H1 (cell line): ENCODE measurements at regions not wholly inside any gene's neighbourhood (a gene's known extent, or its start where the extent isn't known, plus 50 kb on each side); places are given as distances from the start of the nearest gene placed in this dataset.

Source experiments
- CTCF ChIA-PET: fragments of 300-600 bp; sonication (Branson Sonifier 250); formaldehyde crosslinking; loops from one replicate; lab custom pipeline; 2021; ENCODE audit not compliant: partially characterized antibody; lab: Charles Lee
- POLR2A ChIA-PET: fragments of 300-600 bp; sonication (Branson Sonifier 250); formaldehyde crosslinking; loops from one replicate; lab custom pipeline; 2021; ENCODE audit warnings: inconsistent platforms; ENCODE audit not compliant: partially characterized antibody; lab: Charles Lee
- DNase-seq, 2 experiments: peaks; one replicate each; pipeline versions ENCODE4 v3.0.0 to v3.0.0-alpha.2; 2010 to 2022; ENCODE audit warnings: low spot score in 2 of 2, low read depth in 1 of 2, mixed read lengths in 1 of 2
- FAIRE-seq: peaks from 2 replicates; lab custom pipeline; 2011; peaks lifted over from hg19 to GRCh38; lab: Jason Lieb, UNC
- H2AFZ ChIP-seq: 2 replicates; pipeline ENCODE4 v1.8.1; 2012; ENCODE audit warnings: low read length, inconsistent platforms
- H2AK5ac ChIP-seq: 2 replicates; pipeline ENCODE4 v1.6.1; 2013; ENCODE audit warnings: low read depth, low read length
- H2BK120ac ChIP-seq: replicated peaks from 2 replicates; pipeline ENCODE3; 2013; ENCODE audit warnings: low read depth, low read length, inconsistent platforms
- H2BK12ac ChIP-seq: 2 replicates; pipeline ENCODE4 v1.6.1; 2013; ENCODE audit warnings: low read depth, low read length
- H2BK15ac ChIP-seq: 2 replicates; pipeline ENCODE4 v1.6.1; 2013; ENCODE audit warnings: low read length
- H2BK20ac ChIP-seq: 2 replicates; pipeline ENCODE4 v1.6.1; 2013; ENCODE audit warnings: low read length
- H2BK5ac ChIP-seq: 2 replicates; pipeline ENCODE4 v1.6.1; 2013; ENCODE audit warnings: low read depth, low read length
- H3K14ac ChIP-seq: 2 replicates; pipeline ENCODE4 v1.6.1; 2013; ENCODE audit warnings: inconsistent platforms; ENCODE audit not compliant: insufficient read length
- H3K18ac ChIP-seq: 2 replicates; pipeline ENCODE4 v1.6.1; 2013; ENCODE audit warnings: low read length; ENCODE audit errors: extremely low read depth
- H3K23ac ChIP-seq: 2 replicates; pipeline ENCODE4 v1.6.1; 2013; ENCODE audit warnings: inconsistent platforms; ENCODE audit not compliant: insufficient read length
- H3K23me2 ChIP-seq: 2 replicates; pipeline ENCODE4 v1.6.1; 2013; ENCODE audit warnings: low read depth, low read length
- H3K27ac ChIP-seq: 2 replicates; pipeline ENCODE4 v1.6.1; 2011; ENCODE audit warnings: low read depth, low read length, inconsistent platforms
- H3K27me3 ChIP-seq, 4 experiments: replicated peaks in 1 of 4; 1 replicate in 1 of 4; 2 replicates in 3 of 4; pipeline versions ENCODE4 v1.6.1 to v1.8.1; 2011 to 2013; ENCODE audit warnings: low read length in 3 of 4, mild to moderate bottlenecking in 3 of 4, inconsistent platforms in 2 of 4, mixed read lengths in 2 of 4, moderate library complexity in 1 of 4; ENCODE audit not compliant: control insufficient read depth in 3 of 4, insufficient read depth in 3 of 4; ENCODE audit errors: extremely low read depth in 1 of 4
- H3K36me3 ChIP-seq, 4 experiments: 2 replicates each; pipeline versions ENCODE4 v1.6.1 to v1.8.1; 2011 to 2013; ENCODE audit warnings: mild to moderate bottlenecking in 4 of 4, low read length in 3 of 4, moderate library complexity in 2 of 4, control low read depth in 1 of 4, inconsistent platforms in 1 of 4; ENCODE audit not compliant: insufficient read depth in 4 of 4, control insufficient read depth in 2 of 4
- H3K4ac ChIP-seq: replicated peaks from 2 replicates; pipeline ENCODE3; 2013; ENCODE audit warnings: low read length, low read depth, mixed read lengths, inconsistent platforms; ENCODE audit not compliant: insufficient read length
- H3K4me1 ChIP-seq, 4 experiments: replicated peaks in 1 of 4; 1 replicate in 1 of 4; 2 replicates in 3 of 4; pipeline versions ENCODE4 v1.6.1 to v1.8.1; 2011 to 2013; ENCODE audit warnings: low read length in 3 of 4, inconsistent platforms in 2 of 4, mixed read lengths in 1 of 4; ENCODE audit not compliant: insufficient read depth in 4 of 4, control insufficient read depth in 3 of 4
- H3K4me2 ChIP-seq, 2 experiments: 2 replicates each; pipeline versions ENCODE4 v1.6.1 to v1.8.1; 2011 to 2013; ENCODE audit warnings: low read depth in 2 of 2, low read length in 2 of 2, control low read depth in 1 of 2, inconsistent platforms in 1 of 2, mild to moderate bottlenecking in 1 of 2; ENCODE audit not compliant: insufficient read depth in 1 of 2
- H3K4me3 ChIP-seq, 4 experiments: fragments of 200-600, 300-600 bp in 1 of 4; sonication (generic), shearing (Covaris generic), sonication (Bioruptor Twin) in 1 of 4; 2 replicates each; pipeline versions ENCODE4 v1.5.1 to v1.8.1; 2011 to 2016; ENCODE audit warnings: low read length in 4 of 4, low read depth in 3 of 4, control low read depth in 2 of 4, inconsistent platforms in 2 of 4, mild to moderate bottlenecking in 2 of 4, mixed read lengths in 1 of 4, moderate library complexity in 1 of 4; ENCODE audit not compliant: insufficient read depth in 2 of 4; ENCODE audit errors: extremely low read depth in 1 of 4
- H3K56ac ChIP-seq: replicated peaks from 2 replicates; pipeline ENCODE3; 2013; ENCODE audit warnings: low read depth, mild to moderate bottlenecking, mixed read lengths, low read length, inconsistent platforms; ENCODE audit not compliant: insufficient read length
- H3K79me1 ChIP-seq: 2 replicates; pipeline ENCODE4 v1.6.1; 2013; ENCODE audit warnings: low read depth, low read length, control low read depth
- H3K79me2 ChIP-seq, 2 experiments: 2 replicates each; pipeline versions ENCODE4 v1.6.1 to v1.8.1; 2012 to 2013; ENCODE audit warnings: low read length in 2 of 2, mild to moderate bottlenecking in 2 of 2, inconsistent platforms in 1 of 2; ENCODE audit not compliant: insufficient read depth in 2 of 2, control insufficient read depth in 1 of 2
- H3K9ac ChIP-seq, 4 experiments: replicated peaks in 1 of 4; 1 replicate in 1 of 4; 2 replicates in 3 of 4; pipeline versions ENCODE4 v1.6.1 to v1.8.1; 2011 to 2013; ENCODE audit warnings: low read depth in 3 of 4, low read length in 3 of 4, control low read depth in 2 of 4, mild to moderate bottlenecking in 2 of 4, moderate library complexity in 2 of 4, inconsistent platforms in 1 of 4; ENCODE audit errors: extremely low read depth in 1 of 4
- H3K9me3 ChIP-seq, 2 experiments: 2 replicates each; pipeline versions ENCODE4 v1.6.1 to v1.8.1; 2012 to 2013; ENCODE audit warnings: mild to moderate bottlenecking in 2 of 2, moderate library complexity in 2 of 2, control low read depth in 1 of 2, inconsistent platforms in 1 of 2, low read depth in 1 of 2, low read length in 1 of 2, mixed read lengths in 1 of 2; ENCODE audit not compliant: insufficient read depth in 2 of 2
- H4K20me1 ChIP-seq, 2 experiments: replicated peaks in 1 of 2; 2 replicates each; pipeline versions ENCODE3 to v1.8.1; 2011 to 2013; ENCODE audit warnings: inconsistent platforms in 2 of 2, low read length in 2 of 2, mild to moderate bottlenecking in 1 of 2; ENCODE audit not compliant: insufficient read depth in 2 of 2, control insufficient read depth in 1 of 2
- H4K5ac ChIP-seq: 2 replicates; pipeline ENCODE4 v1.6.1; 2013; ENCODE audit warnings: low read length, low read depth, mixed read lengths, inconsistent platforms; ENCODE audit not compliant: insufficient read length
- H4K8ac ChIP-seq: 2 replicates; pipeline ENCODE4 v1.8.0; 2013; ENCODE audit warnings: mild to moderate bottlenecking, moderate library complexity, low read length, inconsistent platforms; ENCODE audit not compliant: insufficient read depth; ENCODE audit errors: extremely low read depth
- H4K91ac ChIP-seq: replicated peaks from 2 replicates; pipeline ENCODE3; 2013; ENCODE audit warnings: low read length, mixed read lengths, inconsistent platforms; ENCODE audit not compliant: insufficient read length
- ASH2L ChIP-seq: fragments of 200-600, 300-600 bp; sonication (generic); IDR thresholded peaks from one replicate; pipeline ENCODE4 v1.7.1; 2017; ENCODE audit warnings: low read length
- CBX5 ChIP-seq: fragments of 300-800, 300-1000 bp; sonication (generic); IDR thresholded peaks from 2 replicates; pipeline ENCODE4 v1.7.1; 2016; ENCODE audit warnings: antibody characterized with exemption, low read length, low read depth
- CEBPB ChIP-seq: IDR thresholded peaks from 2 replicates; pipeline ENCODE4 v1.6.1; 2012; ENCODE audit warnings: low read depth, low read length
- JUND ChIP-seq: IDR thresholded peaks from 2 replicates; pipeline ENCODE4 v1.6.1; 2011; ENCODE audit warnings: mild to moderate bottlenecking, improper control_type of control experiment, low read length
- POLR2A ChIP-seq, 2 experiments: IDR thresholded peaks; 1 replicate in 1 of 2; 2 replicates in 1 of 2; pipeline ENCODE4 v1.6.1; 2011; ENCODE audit warnings: low read depth in 2 of 2, low read length in 2 of 2, mild to moderate bottlenecking in 2 of 2; ENCODE audit errors: control extremely low read depth in 1 of 2
- RNF2 ChIP-seq: fragments of 200-900, 300-1000 bp; sonication (generic); IDR thresholded peaks from 2 replicates; pipeline ENCODE4 v1.7.1; 2016; ENCODE audit warnings: borderline replicate concordance, low read depth, mild to moderate bottlenecking, antibody characterized with exemption, low read length; ENCODE audit not compliant: poor library complexity, severe bottlenecking; ENCODE audit errors: missing control alignments
- SAP30 ChIP-seq: fragments of 300-600 bp; sonication (generic); IDR thresholded peaks from 2 replicates; pipeline ENCODE4 v1.7.1; 2012; ENCODE audit warnings: low read length, moderate library complexity, mild to moderate bottlenecking, inconsistent platforms; ENCODE audit not compliant: insufficient read depth, insufficient replicate concordance
- SP1 ChIP-seq: IDR thresholded peaks from 2 replicates; pipeline ENCODE4 v1.6.1; 2011; ENCODE audit warnings: low read depth, low read length
- TAF1 ChIP-seq: IDR thresholded peaks from 2 replicates; pipeline ENCODE4 v1.6.1; 2011; ENCODE audit warnings: mild to moderate bottlenecking, low read depth, low read length
- TBP ChIP-seq: IDR thresholded peaks from 2 replicates; pipeline ENCODE4 v1.6.1; 2011; ENCODE audit warnings: low read depth, low read length, improper control_type of control experiment
- WGBS, 2 experiments: shearing (Covaris generic) in 1 of 2; methylation state at CpG; one replicate each; pipeline versions ENCODE4 v1.1.6 to v1.1.7; 2013 to 2015; ENCODE audit warnings: low lambda C conversion rate in 2 of 2, mixed read lengths in 2 of 2, inconsistent platforms in 1 of 2, low coverage in 1 of 2, missing lambda C conversion rate in 1 of 2; ENCODE audit not compliant: insufficient replicate concordance in 2 of 2, insufficient coverage in 1 of 2, insufficient read length in 1 of 2; ENCODE audit errors: extremely low coverage in 1 of 2, missing lambda C conversion rate in 1 of 2; 5-methylcytosine and 5-hydroxymethylcytosine counted together
- TF ChIP-seq, protein P1 (sequence below): IDR thresholded peaks from 2 replicates; pipeline ENCODE4 v1.6.1; 2011; ENCODE audit warnings: low read depth, mild to moderate bottlenecking, low read length; ENCODE audit not compliant: insufficient read depth

DNA sequence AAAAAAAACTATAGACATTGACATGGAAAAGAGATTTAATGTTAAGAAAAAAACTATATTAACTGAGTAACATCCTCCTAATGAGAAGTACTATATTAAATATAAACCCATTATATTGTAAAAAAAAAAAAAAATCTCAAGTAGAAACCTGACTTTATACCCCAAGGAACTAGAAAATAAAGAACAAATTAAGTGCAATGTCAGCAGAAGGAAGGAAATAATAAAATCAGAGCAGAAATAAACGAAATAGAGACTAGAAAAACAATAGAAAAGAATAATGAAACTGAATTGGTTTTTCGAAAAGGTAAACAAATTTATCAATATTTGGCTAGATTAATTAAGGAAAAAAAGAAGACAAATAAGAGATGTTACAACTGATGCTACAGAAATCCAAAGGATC lies 329.1 kb upstream of the ZNF608 start:
- peaks cover 0 to 4% (median 0%) of the 10 kb centered on the region in 4 experiments; a peak in 1 of 8 replicates for H3K36me3 ChIP-seq
- no peak overlapping the region for H4K5ac ChIP-seq
- POLR2A ChIA-PET: no interaction called here
- no peak overlapping the region for H4K91ac ChIP-seq
- no peak overlapping the region for H2BK15ac ChIP-seq
- CTCF ChIA-PET: no interaction called here
- FAIRE-seq (no peak), DNase-seq (no peak)
- no peak overlapping the region for H3K14ac ChIP-seq
- H3K9me3 ChIP-seq: peaks cover 2 to 16% of the 10 kb centered on the region in 2 experiments; a peak in 3 of 4 replicates
- H3K4me1 ChIP-seq: no peaks in the 10 kb centered on the region
- H2BK120ac ChIP-seq: no peak overlapping the region
- H3K23ac ChIP-seq: no peak overlapping the region
- H2AK5ac ChIP-seq: no peak overlapping the region
- no peak overlapping the region for H2BK5ac ChIP-seq
- no peak overlapping the region for H4K8ac ChIP-seq
- no peak overlapping the region for H2BK20ac ChIP-seq
- H3K79me2 ChIP-seq: no peaks in the 10 kb centered on the region
- H3K4ac ChIP-seq: no peak overlapping the region
- H3K4me2 ChIP-seq: no peak overlapping the region
- H3K18ac ChIP-seq: no peak overlapping the region
- 86% methylated on average over 2 of the region's 2 CpGs; no CpG with 5 or more reads in 1 of the 2 experiments for WGBS, 2 experiments
- H2BK12ac ChIP-seq: no peak overlapping the region
- no peak overlapping the region for H3K27ac ChIP-seq
- no peaks in the 10 kb centered on the region for H3K79me1 ChIP-seq
- TF ChIP-seq RNF2: no peak
- no peak for TF ChIP-seq ASH2L
- TF ChIP-seq TAF1: no peak
- TF ChIP-seq SP1: no peak
- TF ChIP-seq CBX5: no peak
- no peak for TF ChIP-seq POLR2A (IDR thresholded peaks at IDR 0.05; ENCODE audit: control extremely low read depth in 1 of 2, low read depth in 2 of 2, low read length in 2 of 2)
- no peak for TF ChIP-seq SAP30
- TF ChIP-seq, protein P1, sequence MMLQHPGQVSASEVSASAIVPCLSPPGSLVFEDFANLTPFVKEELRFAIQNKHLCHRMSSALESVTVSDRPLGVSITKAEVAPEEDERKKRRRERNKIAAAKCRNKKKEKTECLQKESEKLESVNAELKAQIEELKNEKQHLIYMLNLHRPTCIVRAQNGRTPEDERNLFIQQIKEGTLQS: no peak
- TF ChIP-seq JUND: no peak
- no peak for TF ChIP-seq CEBPB
- no peak for TF ChIP-seq TBP
- no peak overlapping the region for H2AFZ ChIP-seq
- H3K27me3 ChIP-seq: no peaks in the 10 kb centered on the region
- no peaks in the 10 kb centered on the region for H3K23me2 ChIP-seq
- H4K20me1 ChIP-seq: no peaks in the 10 kb centered on the region
- no peak overlapping the region for H3K4me3 ChIP-seq
- H3K9ac ChIP-seq: no peak overlapping the region
- no peak overlapping the region for H3K56ac ChIP-seq
